H9 (cell line): ENCODE measurements at regions not wholly inside any gene's neighbourhood (a gene's known extent, or its start where the extent isn't known, plus 50 kb on each side); places are given as distances from the start of the nearest gene placed in this dataset.

ENCODE experiments used
- DNase-seq: peaks from one replicate; pipeline ENCODE4 v3.0.0-alpha.2; 2017
- H2AFZ ChIP-seq: one replicate; pipeline ENCODE4 v1.6.1; 2013; ENCODE audit warnings: mild to moderate bottlenecking, low read length, control low read depth, moderate library complexity
- H2AK5ac ChIP-seq: 2 replicates; pipeline ENCODE4 v1.6.1; 2013; ENCODE audit warnings: low read length, control low read depth, mixed read lengths; ENCODE audit not compliant: insufficient read length
- H2BK120ac ChIP-seq: one replicate; pipeline ENCODE4 v1.6.1; 2013; ENCODE audit warnings: low read depth, mild to moderate bottlenecking, low read length, control low read depth, inconsistent platforms; ENCODE audit not compliant: poor library complexity, severe bottlenecking
- H2BK12ac ChIP-seq: 2 replicates; pipeline ENCODE4 v1.6.1; 2013; ENCODE audit warnings: low read length, control low read depth, mixed read lengths, low read depth; ENCODE audit not compliant: insufficient read length
- H2BK15ac ChIP-seq: 2 replicates; pipeline ENCODE4 v1.6.1; 2013; ENCODE audit warnings: low read depth, low read length, control low read depth
- H2BK20ac ChIP-seq: one replicate; pipeline ENCODE4 v1.6.1; 2013; ENCODE audit warnings: low read depth, mild to moderate bottlenecking, low read length, control low read depth, inconsistent platforms; ENCODE audit not compliant: poor library complexity, severe bottlenecking
- H2BK5ac ChIP-seq: 2 replicates; pipeline ENCODE4 v1.6.1; 2013; ENCODE audit warnings: low read length, control low read depth, mixed read lengths; ENCODE audit not compliant: insufficient read length
- H3K14ac ChIP-seq: 2 replicates; pipeline ENCODE4 v1.6.1; 2013; ENCODE audit warnings: low read length, control low read depth; ENCODE audit not compliant: insufficient read depth
- H3K18ac ChIP-seq: 2 replicates; pipeline ENCODE4 v1.6.1; 2013; ENCODE audit warnings: low read depth, mild to moderate bottlenecking, mixed read lengths, low read length, control low read depth; ENCODE audit not compliant: insufficient read length
- H3K23ac ChIP-seq: 2 replicates; pipeline ENCODE4 v1.6.1; 2013; ENCODE audit warnings: low read length, control low read depth, mixed read lengths, low read depth; ENCODE audit not compliant: insufficient read length
- H3K23me2 ChIP-seq: 2 replicates; pipeline ENCODE4 v1.6.1; 2013; ENCODE audit warnings: low read depth, mild to moderate bottlenecking, mixed read lengths, low read length, control low read depth; ENCODE audit not compliant: insufficient read length, poor library complexity, severe bottlenecking
- H3K27ac ChIP-seq: 2 replicates; pipeline ENCODE4 v1.5.1; 2013; ENCODE audit warnings: low read length, control low read depth, mixed read lengths, low read depth; ENCODE audit not compliant: insufficient read length
- H3K27me3 ChIP-seq: 2 replicates; pipeline ENCODE4 v1.6.1; 2013; ENCODE audit warnings: low read length, control low read depth, inconsistent platforms; ENCODE audit not compliant: insufficient read depth
- H3K4ac ChIP-seq: 2 replicates; pipeline ENCODE4 v1.6.1; 2013; ENCODE audit warnings: low read depth, mild to moderate bottlenecking, control low read depth, inconsistent platforms, low read length, moderate library complexity
- H3K4me1 ChIP-seq: 2 replicates; pipeline ENCODE4 v1.6.1; 2013; ENCODE audit warnings: low read length, control low read depth, inconsistent platforms; ENCODE audit not compliant: insufficient read depth
- H3K4me2 ChIP-seq: 2 replicates; pipeline ENCODE4 v1.6.1; 2013; ENCODE audit warnings: low read length, control low read depth, mixed read lengths; ENCODE audit not compliant: insufficient read length, insufficient read depth
- H3K56ac ChIP-seq: 2 replicates; pipeline ENCODE4 v1.6.1; 2013; ENCODE audit warnings: low read depth, mild to moderate bottlenecking, mixed read lengths, low read length, control low read depth; ENCODE audit not compliant: insufficient read length
- H3K79me1 ChIP-seq: 2 replicates; pipeline ENCODE4 v1.6.1; 2013; ENCODE audit warnings: low read depth, mild to moderate bottlenecking, moderate library complexity, low read length, control low read depth, inconsistent platforms; ENCODE audit not compliant: insufficient read depth, poor library complexity, severe bottlenecking
- H3K79me2 ChIP-seq: 2 replicates; pipeline ENCODE4 v1.6.1; 2013; ENCODE audit warnings: low read length, control low read depth, inconsistent platforms; ENCODE audit not compliant: insufficient read depth
- H3K9ac ChIP-seq: 2 replicates; pipeline ENCODE4 v1.6.1; 2013; ENCODE audit warnings: low read length, control low read depth, mixed read lengths; ENCODE audit not compliant: insufficient read length; ENCODE audit errors: extremely low read depth
- H3K9me3 ChIP-seq: one replicate; pipeline ENCODE4 v1.6.1; 2013; ENCODE audit warnings: low read depth, low read length, inconsistent platforms; ENCODE audit not compliant: control insufficient read depth
- H3T11ph ChIP-seq: one replicate; pipeline ENCODE4 v1.6.1; 2013; ENCODE audit warnings: mild to moderate bottlenecking, low read length, control low read depth, inconsistent platforms
- H4K20me1 ChIP-seq: one replicate; pipeline ENCODE4 v1.6.1; 2013; ENCODE audit not compliant: control insufficient read depth, insufficient read length, insufficient read depth
- H4K5ac ChIP-seq: 2 replicates; pipeline ENCODE4 v1.6.1; 2013; ENCODE audit warnings: low read depth, mild to moderate bottlenecking, mixed read lengths, low read length, control low read depth; ENCODE audit not compliant: insufficient read length
- H4K8ac ChIP-seq: replicated peaks from 2 replicates; pipeline ENCODE4 v1.6.1; 2013; ENCODE audit warnings: low read length, control low read depth, mixed read lengths, low read depth; ENCODE audit not compliant: insufficient read length
- H4K91ac ChIP-seq: 2 replicates; pipeline ENCODE4 v1.6.1; 2013; ENCODE audit warnings: low read depth, mild to moderate bottlenecking, moderate library complexity, mixed read lengths, low read length, control low read depth; ENCODE audit not compliant: insufficient read length
- H3K27ac Mint-ChIP-seq, 3 experiments: 2 replicates in 2 of 3; 3 replicates in 1 of 3; pipeline ENCODE4 v1.8.0; 2020 to 2021; ENCODE audit warnings: mixed read lengths in 3 of 3, mild to moderate bottlenecking in 1 of 3, moderate library complexity in 1 of 3
- H3K27me3 Mint-ChIP-seq: 2 replicates; pipeline ENCODE4 v1.8.0; 2021; ENCODE audit warnings: low read depth, mild to moderate bottlenecking, moderate library complexity, mixed read lengths
- H3K36me3 Mint-ChIP-seq, 3 experiments: 2 replicates in 2 of 3; 3 replicates in 1 of 3; pipeline ENCODE4 v1.8.0; 2020 to 2021; ENCODE audit warnings: low read depth in 3 of 3, mixed read lengths in 3 of 3; ENCODE audit not compliant: insufficient read depth in 1 of 3
- H3K4me1 Mint-ChIP-seq, 2 experiments: 2 replicates each; pipeline ENCODE4 v1.8.0; 2020; ENCODE audit warnings: mixed read lengths in 2 of 2
- H3K4me3 Mint-ChIP-seq, 2 experiments: 2 replicates in 1 of 2; 3 replicates in 1 of 2; pipeline ENCODE4 v1.8.0; 2020 to 2021; ENCODE audit warnings: mild to moderate bottlenecking in 2 of 2, mixed read lengths in 2 of 2, moderate library complexity in 1 of 2
- H3K9me3 Mint-ChIP-seq, 2 experiments: 2 replicates in 1 of 2; 3 replicates in 1 of 2; pipeline ENCODE4 v1.8.0; 2020; ENCODE audit warnings: mild to moderate bottlenecking in 2 of 2, mixed read lengths in 2 of 2, moderate library complexity in 1 of 2
- WGBS: extraction: QIAGEN DNeasy Blood & Tissue Kit; methylation state at CpG from one replicate; pipeline ENCODE4 v1.1.7; 2013; ENCODE audit warnings: missing lambda C conversion rate, low lambda C conversion rate, mixed read lengths; ENCODE audit not compliant: insufficient read length; ENCODE audit errors: extremely low coverage; 5-methylcytosine and 5-hydroxymethylcytosine counted together
- TF ChIP-seq, protein P1 (sequence below): fragments of 200-600 bp; sonication (generic); conservative IDR thresholded peaks from 3 replicates; pipeline ENCODE4 v1.8.0; 2021; ENCODE audit warnings: antibody characterized with exemption, mild to moderate bottlenecking

DNA sequence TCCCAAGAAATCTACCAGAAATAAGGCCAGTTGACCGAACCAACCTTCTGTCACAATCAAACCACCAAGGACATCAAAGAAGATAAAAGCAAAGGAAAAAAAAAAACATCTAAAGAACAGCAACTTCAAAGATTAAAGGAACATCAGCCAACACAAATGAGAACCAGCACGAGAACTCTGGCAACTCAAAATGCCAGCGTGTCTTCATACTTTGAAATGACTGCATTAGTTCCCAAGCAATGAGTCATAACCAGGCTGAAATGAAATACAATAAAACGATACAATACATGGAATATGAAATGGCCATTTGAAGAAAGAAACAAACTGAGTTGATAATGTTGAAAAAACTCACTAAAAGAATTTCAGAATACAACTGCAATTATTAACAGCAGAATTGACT lies 611.6 kb upstream of the GRIA3 start:
- H3K23me2 ChIP-seq, result no peaks in the 10 kb centered on the region
- Mint-ChIP-seq H3K36me3 (peaks cover 4 to 10% (median 6%) of the 10 kb centered on the region in 3 experiments; a peak in 6 of 7 replicates), H3K27ac (no peak overlapping the region), H3K4me3 (no peak overlapping the region), H3K9me3 (peaks cover 32 to 70% of the 10 kb centered on the region in 2 experiments), H3K4me1 (no peaks in the 10 kb centered on the region), H3K27me3 (no peaks in the 10 kb centered on the region)
- H4K91ac ChIP-seq, result no peak overlapping the region
- no peak overlapping the region for H3K18ac ChIP-seq
- no peak overlapping the region for H3K4ac ChIP-seq
- no CpG with 5 or more reads among the region's 4 CpGs for WGBS
- H2BK5ac ChIP-seq, result no peak overlapping the region
- H3K9me3 ChIP-seq, result peaks cover 43% of the 10 kb centered on the region
- no peak overlapping the region for H3K9ac ChIP-seq
- no peak overlapping the region for H3K56ac ChIP-seq
- no peak overlapping the region for H2BK15ac ChIP-seq
- H2BK20ac ChIP-seq, result no peak overlapping the region
- H4K5ac ChIP-seq, result no peak overlapping the region
- DNase-seq, result no peak
- no peak overlapping the region for H3T11ph ChIP-seq
- no peaks in the 10 kb centered on the region for H3K4me1 ChIP-seq
- no peaks in the 10 kb centered on the region for H3K79me1 ChIP-seq
- H2BK120ac ChIP-seq, result no peak overlapping the region
- H2AK5ac ChIP-seq, result no peak overlapping the region
- H4K20me1 ChIP-seq, result no peaks in the 10 kb centered on the region
- H2BK12ac ChIP-seq, result no peak overlapping the region
- H3K79me2 ChIP-seq, result no peaks in the 10 kb centered on the region
- H3K27ac ChIP-seq, result no peak overlapping the region
- no peak overlapping the region for H4K8ac ChIP-seq
- H2AFZ ChIP-seq, result no peak overlapping the region
- no peak overlapping the region for H3K4me2 ChIP-seq
- no peak overlapping the region for H3K14ac ChIP-seq
- TF ChIP-seq, protein P1, sequence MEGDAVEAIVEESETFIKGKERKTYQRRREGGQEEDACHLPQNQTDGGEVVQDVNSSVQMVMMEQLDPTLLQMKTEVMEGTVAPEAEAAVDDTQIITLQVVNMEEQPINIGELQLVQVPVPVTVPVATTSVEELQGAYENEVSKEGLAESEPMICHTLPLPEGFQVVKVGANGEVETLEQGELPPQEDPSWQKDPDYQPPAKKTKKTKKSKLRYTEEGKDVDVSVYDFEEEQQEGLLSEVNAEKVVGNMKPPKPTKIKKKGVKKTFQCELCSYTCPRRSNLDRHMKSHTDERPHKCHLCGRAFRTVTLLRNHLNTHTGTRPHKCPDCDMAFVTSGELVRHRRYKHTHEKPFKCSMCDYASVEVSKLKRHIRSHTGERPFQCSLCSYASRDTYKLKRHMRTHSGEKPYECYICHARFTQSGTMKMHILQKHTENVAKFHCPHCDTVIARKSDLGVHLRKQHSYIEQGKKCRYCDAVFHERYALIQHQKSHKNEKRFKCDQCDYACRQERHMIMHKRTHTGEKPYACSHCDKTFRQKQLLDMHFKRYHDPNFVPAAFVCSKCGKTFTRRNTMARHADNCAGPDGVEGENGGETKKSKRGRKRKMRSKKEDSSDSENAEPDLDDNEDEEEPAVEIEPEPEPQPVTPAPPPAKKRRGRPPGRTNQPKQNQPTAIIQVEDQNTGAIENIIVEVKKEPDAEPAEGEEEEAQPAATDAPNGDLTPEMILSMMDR, result no peak
- H3K27me3 ChIP-seq, result no peaks in the 10 kb centered on the region
- H3K23ac ChIP-seq, result no peak overlapping the region
